Peyer's patch (tissue), 4 donors: ENCODE measurements at regions not wholly inside any gene's neighbourhood (a gene's known extent, or its start where the extent isn't known, plus 50 kb on each side); places are given as distances from the start of the nearest gene placed in this dataset.

Source experiments
- DNase-seq, 3 donors: peaks; one replicate each; pipeline ENCODE4 v3.0.0-alpha.2; 2017 to 2019
- H3K27ac ChIP-seq, 4 donors: fragments of 200-600 bp; sonication (generic); one replicate each; pipeline ENCODE4 v1.5.1; 2016 to 2019
- H3K27me3 ChIP-seq, 2 donors: fragments of 200-600 bp; sonication (generic); one replicate each; pipeline ENCODE4 v1.5.1; 2019
- H3K36me3 ChIP-seq, 3 donors: fragments of 200-600 bp; sonication (generic); one replicate each; pipeline ENCODE4 v1.5.1; 2016 to 2019
- H3K4me1 ChIP-seq, 4 donors: fragments of 200-600 bp; sonication (generic); one replicate each; pipeline ENCODE4 v1.5.1; 2016 to 2019
- H3K4me3 ChIP-seq, 4 donors: fragments of 200-600 bp; sonication (generic); 1 replicate in 3 of 4; 2 replicates in 1 of 4; pipeline ENCODE4 v1.5.1; 2016 to 2019; ENCODE audit warnings: mild to moderate bottlenecking in 1 of 4
- H3K9me3 ChIP-seq, 4 donors: fragments of 200-600 bp; sonication (generic); one replicate each; pipeline ENCODE4 v1.5.1; 2016 to 2019; ENCODE audit warnings: mild to moderate bottlenecking in 1 of 4
- CTCF ChIP-seq, 6 experiments: fragments of 450-650 bp in 4 of 6; fragments of 200-600 bp in 2 of 6; sonication (generic) in 1 of 6; IDR thresholded peaks; one replicate each; pipeline ENCODE4 v1.5.1; 2017 to 2019; ENCODE audit warnings: antibody characterized with exemption in 6 of 6, mild to moderate bottlenecking in 3 of 6, moderate library complexity in 1 of 6
- POLR2A ChIP-seq, 2 donors: fragments of 450-650 bp; IDR thresholded peaks; one replicate each; pipeline ENCODE4 v1.5.1; 2017; ENCODE audit warnings: antibody characterized with exemption in 2 of 2, mild to moderate bottlenecking in 2 of 2, moderate library complexity in 2 of 2

- no peak overlapping the region for H3K4me3 ChIP-seq
- TF ChIP-seq POLR2A (IDR thresholded peaks at IDR 0.05) (no peak), CTCF (IDR thresholded peaks at IDR 0.05) (no peak)
- no peak for DNase-seq
Measured at GRCh38 chr7:41224063-41224763, 478.7 kb downstream of the INHBA start.

GRCh38 chr7:41222746-41223145 lies 480.1 kb downstream of the INHBA start:
- Histone ChIP-seq H3K27me3 (no peaks in the 10 kb centered on the region), H3K4me1 (no peaks in the 10 kb centered on the region), H3K4me3 (no peak overlapping the region), H3K36me3 (no peaks in the 10 kb centered on the region), H3K27ac (no peak overlapping the region), H3K9me3 (no peaks in the 10 kb centered on the region)
- TF ChIP-seq POLR2A (IDR thresholded peaks at IDR 0.05) (no peak), CTCF (IDR thresholded peaks at IDR 0.05) (no peak)
- no peak for DNase-seq

More at GRCh38 chr7:41224063-41224763, 478.7 kb downstream of the INHBA start:
- Histone ChIP-seq H3K36me3 (no peaks in the 10 kb centered on the region), H3K9me3 (no peaks in the 10 kb centered on the region), H3K27ac (no peak overlapping the region), H3K4me1 (no peaks in the 10 kb centered on the region), H3K27me3 (no peaks in the 10 kb centered on the region)

- H3K4me3 ChIP-seq, result no peak overlapping the region
- H3K27me3 ChIP-seq, result no peaks in the 10 kb centered on the region
- no peak for DNase-seq
- H3K9me3 ChIP-seq, result no peaks in the 10 kb centered on the region
- H3K36me3 ChIP-seq, result no peaks in the 10 kb centered on the region
- TF ChIP-seq POLR2A (IDR thresholded peaks at IDR 0.05) (no peak), CTCF (IDR thresholded peaks at IDR 0.05) (no peak)
- H3K4me1 ChIP-seq, result no peaks in the 10 kb centered on the region
- H3K27ac ChIP-seq, result no peak overlapping the region
Measured at GRCh38 chr7:41220266-41220665, 482.6 kb downstream of the INHBA start.

GRCh38 chr7:41219276-41219675 lies 483.6 kb downstream of the INHBA start:
- no peaks in the 10 kb centered on the region for H3K27me3 ChIP-seq
- TF ChIP-seq POLR2A (IDR thresholded peaks at IDR 0.05) (no peak), CTCF (IDR thresholded peaks at IDR 0.05) (no peak)
- H3K4me3 ChIP-seq, result no peak overlapping the region
- DNase-seq, result no peak
- H3K27ac ChIP-seq, result no peak overlapping the region
- H3K9me3 ChIP-seq, result no peaks in the 10 kb centered on the region
- no peaks in the 10 kb centered on the region for H3K4me1 ChIP-seq
- no peaks in the 10 kb centered on the region for H3K36me3 ChIP-seq

- no peak for DNase-seq
- no peaks in the 10 kb centered on the region for H3K9me3 ChIP-seq
- TF ChIP-seq CTCF (IDR thresholded peaks at IDR 0.05) (no peak), POLR2A (IDR thresholded peaks at IDR 0.05) (no peak)
- no peaks in the 10 kb centered on the region for H3K4me1 ChIP-seq
- H3K27ac ChIP-seq, result no peak overlapping the region
- H3K4me3 ChIP-seq, result no peak overlapping the region
- H3K36me3 ChIP-seq, result no peaks in the 10 kb centered on the region
- no peaks in the 10 kb centered on the region for H3K27me3 ChIP-seq
Measured at GRCh38 chr7:41217306-41217705, 485.6 kb downstream of the INHBA start.

GRCh38 chr7:41207141-41207540 lies 495.7 kb downstream of the INHBA start:
- H3K4me1 ChIP-seq, result no peaks in the 10 kb centered on the region
- no peak overlapping the region for H3K4me3 ChIP-seq
- TF ChIP-seq POLR2A (IDR thresholded peaks at IDR 0.05) (no peak), CTCF (IDR thresholded peaks at IDR 0.05) (no peak)
- no peak overlapping the region for H3K27ac ChIP-seq
- no peak for DNase-seq
- no peaks in the 10 kb centered on the region for H3K9me3 ChIP-seq
- no peaks in the 10 kb centered on the region for H3K27me3 ChIP-seq
- H3K36me3 ChIP-seq, result no peaks in the 10 kb centered on the region
